ENCODE measurements at regions not wholly inside any gene's neighbourhood (a gene's known extent, or its start where the extent isn't known, plus 50 kb on each side); places are given as distances from the start of the nearest gene placed in this dataset.

GRCh38 chr13:107573184-107573583, 642.2 kb downstream of the LIG4 start:
- no peak for TF ChIP-seq ETV6 (CRISPR knock-in tag; IDR thresholded peaks at IDR 0.05)
- no peak for TF ChIP-seq USF1 (CRISPR knock-in tag; IDR thresholded peaks at IDR 0.05)
- no peak for TF ChIP-seq CTCF (IDR thresholded peaks at IDR 0.05)
- TF ChIP-seq ZNF138 (CRISPR knock-in tag; conservative IDR thresholded peaks at IDR 0.05), result no peak
- TF ChIP-seq HMGXB4 (CRISPR knock-in tag; IDR thresholded peaks at IDR 0.05), result no peak
- no peak for TF ChIP-seq NFYB (CRISPR knock-in tag; conservative IDR thresholded peaks at IDR 0.05; ENCODE audit: low read depth)
- TF ChIP-seq PRDM15 (CRISPR knock-in tag; IDR thresholded peaks at IDR 0.05), result no peak
- TF ChIP-seq, protein P1, sequence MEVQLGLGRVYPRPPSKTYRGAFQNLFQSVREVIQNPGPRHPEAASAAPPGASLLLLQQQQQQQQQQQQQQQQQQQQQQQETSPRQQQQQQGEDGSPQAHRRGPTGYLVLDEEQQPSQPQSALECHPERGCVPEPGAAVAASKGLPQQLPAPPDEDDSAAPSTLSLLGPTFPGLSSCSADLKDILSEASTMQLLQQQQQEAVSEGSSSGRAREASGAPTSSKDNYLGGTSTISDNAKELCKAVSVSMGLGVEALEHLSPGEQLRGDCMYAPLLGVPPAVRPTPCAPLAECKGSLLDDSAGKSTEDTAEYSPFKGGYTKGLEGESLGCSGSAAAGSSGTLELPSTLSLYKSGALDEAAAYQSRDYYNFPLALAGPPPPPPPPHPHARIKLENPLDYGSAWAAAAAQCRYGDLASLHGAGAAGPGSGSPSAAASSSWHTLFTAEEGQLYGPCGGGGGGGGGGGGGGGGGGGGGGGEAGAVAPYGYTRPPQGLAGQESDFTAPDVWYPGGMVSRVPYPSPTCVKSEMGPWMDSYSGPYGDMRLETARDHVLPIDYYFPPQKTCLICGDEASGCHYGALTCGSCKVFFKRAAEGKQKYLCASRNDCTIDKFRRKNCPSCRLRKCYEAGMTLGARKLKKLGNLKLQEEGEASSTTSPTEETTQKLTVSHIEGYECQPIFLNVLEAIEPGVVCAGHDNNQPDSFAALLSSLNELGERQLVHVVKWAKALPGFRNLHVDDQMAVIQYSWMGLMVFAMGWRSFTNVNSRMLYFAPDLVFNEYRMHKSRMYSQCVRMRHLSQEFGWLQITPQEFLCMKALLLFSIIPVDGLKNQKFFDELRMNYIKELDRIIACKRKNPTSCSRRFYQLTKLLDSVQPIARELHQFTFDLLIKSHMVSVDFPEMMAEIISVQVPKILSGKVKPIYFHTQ (CRISPR knock-in tag; IDR thresholded peaks at IDR 0.05), result no peak
- TF ChIP-seq, protein P2, sequence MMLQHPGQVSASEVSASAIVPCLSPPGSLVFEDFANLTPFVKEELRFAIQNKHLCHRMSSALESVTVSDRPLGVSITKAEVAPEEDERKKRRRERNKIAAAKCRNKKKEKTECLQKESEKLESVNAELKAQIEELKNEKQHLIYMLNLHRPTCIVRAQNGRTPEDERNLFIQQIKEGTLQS (CRISPR knock-in tag; conservative IDR thresholded peaks at IDR 0.05), result no peak
- TF ChIP-seq ZMAT4 (CRISPR knock-in tag; IDR thresholded peaks at IDR 0.05), result no peak
- no peak for TF ChIP-seq MLX (CRISPR knock-in tag; IDR thresholded peaks at IDR 0.05)
- TF ChIP-seq ATF2 (CRISPR knock-in tag; IDR thresholded peaks at IDR 0.05; ENCODE audit: borderline replicate concordance, low read depth), result no peak
- TF ChIP-seq, protein P3, sequence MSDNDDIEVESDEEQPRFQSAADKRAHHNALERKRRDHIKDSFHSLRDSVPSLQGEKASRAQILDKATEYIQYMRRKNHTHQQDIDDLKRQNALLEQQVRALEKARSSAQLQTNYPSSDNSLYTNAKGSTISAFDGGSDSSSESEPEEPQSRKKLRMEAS (CRISPR knock-in tag; IDR thresholded peaks at IDR 0.05), result no peak
- no peak for TF ChIP-seq ZNF317 (CRISPR knock-in tag; IDR thresholded peaks at IDR 0.05; ENCODE audit: borderline replicate concordance, low read depth)
